Activated CD8-positive, alpha-beta memory T cell treated with anti-CD3 and anti-CD28 coated beads, Interleukin-2, amount 50 U/mL, for 4 hours (primary cell): ENCODE measurements at regions not wholly inside any gene's neighbourhood (a gene's known extent, or its start where the extent isn't known, plus 50 kb on each side); places are given as distances from the start of the nearest gene placed in this dataset.
"Not testable (repeated sequence)": the region's sequence is repeated elsewhere in the genome, so short reads cannot be mapped to it uniquely, and the experiment has no call there.

Experiments
- DNase-seq: peaks from one replicate; pipeline ENCODE4 v3.0.0-alpha.2; 2020

DNA sequence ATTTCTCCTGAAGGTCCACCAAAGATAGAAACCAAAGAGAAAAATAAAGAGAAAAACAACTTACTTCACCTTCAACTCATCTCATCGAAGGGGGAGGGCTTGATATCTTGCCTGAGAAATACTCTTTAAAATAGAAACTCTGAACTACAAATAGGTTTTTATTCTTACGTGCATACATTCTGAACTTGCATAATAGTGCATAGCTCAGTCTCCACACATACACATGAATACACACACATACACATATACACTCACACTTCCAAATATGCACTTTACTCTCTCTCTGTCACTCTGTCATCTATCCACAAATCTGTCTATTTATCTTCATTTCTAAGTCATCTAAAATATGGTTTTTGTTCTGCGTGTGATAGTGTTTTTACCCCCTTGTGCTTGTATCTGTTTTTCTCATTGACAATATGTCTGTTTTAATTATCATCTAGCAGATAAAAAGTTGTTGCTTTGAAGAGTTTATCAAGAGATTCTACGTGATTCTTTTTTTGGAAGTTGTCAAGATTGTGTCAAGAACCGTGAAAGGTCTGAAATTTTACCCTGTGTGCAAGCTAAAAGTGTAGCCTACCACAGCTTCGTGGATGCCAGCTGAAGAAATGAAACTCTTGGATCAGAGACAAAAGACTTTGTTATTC, 468.8 kb downstream of the EPM2A start:
- DNase-seq: no peak

DNA sequence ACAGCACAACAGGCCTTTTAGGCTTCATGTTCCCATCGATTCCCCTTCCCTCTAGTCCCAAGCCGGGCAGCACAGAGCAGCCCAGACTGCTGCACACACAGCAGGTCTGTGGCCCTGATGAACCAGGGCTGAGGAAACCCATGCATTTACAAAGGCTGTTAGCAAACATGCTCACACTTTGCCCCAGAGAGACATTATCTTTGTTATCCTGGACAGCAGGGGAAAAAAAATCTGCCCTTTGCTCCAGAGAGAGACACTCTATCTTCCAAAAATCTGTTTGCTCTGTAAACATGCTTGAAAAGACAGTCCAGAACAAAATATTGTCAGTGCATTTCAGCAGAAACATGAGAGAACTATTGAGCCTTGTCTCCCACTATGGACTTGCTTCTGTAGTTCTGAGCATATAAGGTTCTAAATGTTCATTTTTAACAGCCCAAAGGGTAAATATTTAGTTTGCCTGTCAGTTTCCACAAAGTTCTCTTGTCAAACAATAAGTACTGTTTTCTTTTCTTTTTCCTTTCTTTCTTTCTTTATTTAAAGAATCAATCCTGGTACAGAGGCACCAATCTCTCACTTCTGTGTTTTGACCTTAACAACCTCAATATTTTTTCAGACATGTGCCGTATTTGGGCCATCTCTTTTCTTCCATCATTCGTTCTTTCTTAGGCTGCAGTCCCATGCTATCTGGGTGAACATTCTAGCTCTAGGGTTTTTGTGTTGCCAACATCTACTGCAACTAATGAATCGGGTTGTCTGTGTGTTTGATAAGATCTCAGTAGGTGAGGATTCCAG, 468.0 kb downstream of the EPM2A start:
- DNase-seq: no peak

GRCh38 chr6:145270464-145270863, 464.9 kb downstream of the EPM2A start:
- DNase-seq: no peak

- DNase-seq: no peak
These were observed 464.3 kb downstream of the EPM2A start for GRCh38 chr6:145271040-145271439.

- DNase-seq: no peak
These were observed 463.7 kb downstream of the EPM2A start for GRCh38 chr6:145271577-145271976.

DNA sequence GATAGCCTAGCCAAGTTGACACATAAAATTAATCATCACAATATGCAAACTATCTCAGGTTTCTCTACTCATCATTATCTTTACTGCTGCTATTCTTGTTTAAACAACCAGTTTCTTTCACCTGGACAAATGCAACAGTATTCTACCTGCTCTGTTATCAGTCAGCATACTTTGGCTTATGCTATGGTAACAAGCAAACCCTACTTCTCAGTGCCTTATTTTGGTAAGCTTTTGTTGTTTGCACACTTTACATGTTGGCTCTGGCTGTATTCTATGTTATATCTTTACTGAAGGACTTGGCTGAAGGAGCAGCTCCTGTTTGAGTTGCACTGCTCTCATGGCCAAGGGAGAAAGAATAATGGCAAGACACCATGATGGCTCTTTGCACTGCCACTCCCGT, 463.1 kb downstream of the EPM2A start:
- no peak for DNase-seq

- DNase-seq: no peak
These were observed 462.2 kb downstream of the EPM2A start for GRCh38 chr6:145273136-145273535.

- no peak for DNase-seq
These were observed 461.2 kb downstream of the EPM2A start for GRCh38 chr6:145274083-145274482.

- DNase-seq: no peak
These were observed 460.3 kb downstream of the EPM2A start for GRCh38 chr6:145275019-145275418.

- no peak for DNase-seq
These were observed 459.5 kb downstream of the EPM2A start for GRCh38 chr6:145275787-145276186.

DNA sequence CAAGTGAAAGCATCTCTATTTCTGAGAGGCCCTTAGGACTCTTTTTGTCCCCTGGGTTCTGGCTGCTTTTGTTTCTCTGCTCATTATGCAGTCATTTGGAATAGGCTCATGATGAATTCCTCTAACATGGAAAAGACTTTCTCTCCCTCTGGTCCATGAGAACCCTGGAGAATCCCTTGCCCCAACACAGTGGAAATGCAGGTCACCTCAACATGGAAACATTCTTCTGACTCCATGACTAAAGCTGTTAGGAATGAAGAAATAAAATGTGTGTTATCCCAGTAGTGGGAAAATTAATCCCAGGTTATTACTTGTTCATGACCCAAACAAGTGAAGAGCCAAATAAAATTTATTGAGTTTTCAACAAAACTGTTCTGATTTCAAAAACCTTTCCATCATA, 458.6 kb downstream of the EPM2A start:
- DNase-seq: no peak

GRCh38 chr6:145277358-145278086, 457.8 kb downstream of the EPM2A start:
- no peak for DNase-seq

DNA sequence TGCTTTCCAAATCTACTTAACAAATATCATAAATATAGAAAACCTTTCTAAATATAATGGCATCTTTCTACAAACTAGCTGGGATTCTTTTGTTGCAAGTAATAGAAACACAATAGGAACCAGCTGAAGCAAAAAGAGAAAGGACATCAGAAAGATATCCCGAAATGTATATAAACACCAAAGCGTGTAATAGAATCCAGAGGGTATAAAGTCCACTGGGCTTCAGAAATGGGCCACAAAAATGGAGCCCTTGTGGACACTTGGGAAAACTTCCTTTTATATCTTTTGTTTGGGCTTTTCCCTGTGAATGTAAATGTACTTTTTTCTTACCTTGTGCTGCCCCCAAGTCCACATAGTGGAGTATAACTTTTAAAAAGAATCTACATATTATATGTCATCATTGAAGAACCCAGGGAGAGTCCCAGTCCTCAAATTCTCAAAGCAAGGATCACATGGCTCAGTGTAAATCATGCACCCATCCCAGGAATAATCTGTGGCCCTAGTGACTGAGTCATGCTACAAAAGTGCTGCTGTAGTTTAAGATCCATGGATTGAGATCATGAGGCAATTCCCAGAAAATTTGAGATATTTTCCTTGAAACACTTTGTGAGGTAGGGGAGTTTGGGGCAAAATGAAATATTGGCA, 457.0 kb downstream of the EPM2A start:
- DNase-seq: no peak

DNA sequence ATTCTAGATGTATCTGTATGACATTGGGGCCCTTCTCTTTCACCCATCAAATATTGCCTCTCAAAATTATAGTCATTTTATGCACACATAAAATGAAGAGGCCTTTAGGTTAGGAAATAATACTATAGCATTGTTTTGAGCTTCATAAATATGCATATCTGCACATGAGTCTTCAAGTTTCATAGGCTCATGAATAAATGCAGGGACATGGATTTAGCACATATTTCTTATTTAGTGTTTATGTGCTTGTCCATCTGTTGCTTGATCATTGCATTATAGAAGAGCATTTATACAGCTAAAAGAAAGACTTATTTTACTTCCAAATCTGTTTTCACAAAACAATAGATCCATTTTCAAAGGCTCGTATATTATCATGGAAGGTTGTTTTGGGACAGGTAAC, 455.8 kb downstream of the EPM2A start:
- DNase-seq: no peak

GRCh38 chr6:145279993-145280392, 455.3 kb downstream of the EPM2A start:
- DNase-seq: no peak

- DNase-seq: not testable (repeated sequence)
These were observed 452.1 kb downstream of the EPM2A start for GRCh38 chr6:145283209-145283608.

- no peak for DNase-seq
These were observed 451.5 kb downstream of the EPM2A start for GRCh38 chr6:145283856-145284255.

- DNase-seq: no peak
These were observed 448.4 kb downstream of the EPM2A start for GRCh38 chr6:145286916-145287315.

GRCh38 chr6:145289573-145289972, 445.7 kb downstream of the EPM2A start:
- DNase-seq: no peak

- DNase-seq: no peak
These were observed 445.2 kb downstream of the EPM2A start for GRCh38 chr6:145290122-145290521.

- no peak for DNase-seq
These were observed 443.3 kb downstream of the EPM2A start for GRCh38 chr6:145292066-145292465.

- no peak for DNase-seq
These were observed 440.4 kb downstream of the EPM2A start for GRCh38 chr6:145294942-145295341.

DNA sequence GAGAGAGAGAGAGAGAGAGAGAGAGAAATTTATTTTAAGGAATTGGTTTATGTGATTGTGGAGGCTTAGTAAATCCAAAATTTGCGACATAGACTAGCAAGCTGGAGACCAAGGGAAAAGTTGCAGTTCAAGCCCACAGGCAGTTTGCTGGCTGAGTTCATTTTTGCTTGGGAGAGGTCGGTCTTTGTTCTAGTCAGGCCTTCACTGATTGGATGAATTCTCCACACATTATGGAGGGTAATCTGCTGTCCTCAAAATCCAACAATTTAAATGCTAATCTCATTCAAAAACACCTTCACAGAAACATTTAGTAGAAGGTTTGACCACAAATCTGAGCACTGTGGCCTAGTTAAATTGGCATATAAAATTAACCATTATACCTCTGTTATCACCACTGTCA, 439.6 kb downstream of the EPM2A start:
- no peak for DNase-seq
